Upper lobe of left lung (tissue), 4 donors: ENCODE measurements at regions not wholly inside any gene's neighbourhood (a gene's known extent, or its start where the extent isn't known, plus 50 kb on each side); places are given as distances from the start of the nearest gene placed in this dataset.

ENCODE experiments used
- EP300 ChIP-seq, 4 donors: sonication (generic); formaldehyde crosslinking; IDR thresholded peaks; one replicate each; pipeline ENCODE4 v1.5.1; 2017; ENCODE audit warnings: antibody characterized with exemption in 4 of 4, control low read depth in 2 of 4
- TF ChIP-seq, protein P1 (sequence below), 6 experiments: fragments of 450-650 bp in 4 of 6; fragments of 200-600 bp in 2 of 6; sonication (generic) in 2 of 6; IDR thresholded peaks; one replicate each; pipeline ENCODE4 v1.5.1; 2016 to 2019; ENCODE audit warnings: antibody characterized with exemption in 6 of 6

DNA sequence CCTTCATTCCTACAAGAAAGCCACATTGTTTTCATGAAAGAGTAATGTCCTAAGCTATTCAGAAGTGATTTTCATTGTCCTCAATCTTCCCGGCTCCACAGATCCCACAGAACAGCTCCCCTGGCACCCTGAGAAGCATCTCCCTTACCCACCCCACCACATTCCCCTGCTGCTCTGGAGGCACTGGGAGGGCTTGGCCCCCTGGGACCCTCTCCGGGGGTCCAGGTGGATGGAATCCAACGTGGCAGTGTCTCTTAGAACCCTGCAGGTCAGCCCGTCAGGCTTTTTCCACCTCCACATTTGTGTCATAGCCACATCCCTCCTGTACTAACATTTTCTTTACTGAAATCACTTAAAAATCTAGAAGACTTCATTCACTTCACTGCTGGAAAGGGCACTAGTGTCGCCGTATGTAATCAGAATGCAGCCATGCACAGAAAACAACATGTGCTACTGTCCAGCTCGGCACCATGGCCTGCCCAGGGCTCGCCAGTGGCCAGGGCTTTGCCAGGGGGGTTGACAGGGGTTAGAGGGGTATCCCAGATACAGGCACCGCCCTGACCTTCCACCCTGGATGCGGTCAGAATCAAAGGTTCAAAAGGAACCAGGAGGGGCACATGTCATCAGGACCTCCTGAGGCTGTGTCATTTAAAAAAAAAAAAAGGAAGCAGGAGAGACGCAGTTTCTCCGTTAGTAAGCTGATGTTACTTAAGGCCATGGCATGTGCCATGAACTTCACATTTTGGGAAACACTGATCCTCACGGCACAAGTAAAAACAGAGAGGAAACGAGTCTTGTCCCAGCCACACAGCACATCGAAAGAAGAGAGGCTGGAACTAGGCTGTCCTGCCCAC is 106.3 kb downstream of the LSM3 start:
- TF ChIP-seq, protein P1, sequence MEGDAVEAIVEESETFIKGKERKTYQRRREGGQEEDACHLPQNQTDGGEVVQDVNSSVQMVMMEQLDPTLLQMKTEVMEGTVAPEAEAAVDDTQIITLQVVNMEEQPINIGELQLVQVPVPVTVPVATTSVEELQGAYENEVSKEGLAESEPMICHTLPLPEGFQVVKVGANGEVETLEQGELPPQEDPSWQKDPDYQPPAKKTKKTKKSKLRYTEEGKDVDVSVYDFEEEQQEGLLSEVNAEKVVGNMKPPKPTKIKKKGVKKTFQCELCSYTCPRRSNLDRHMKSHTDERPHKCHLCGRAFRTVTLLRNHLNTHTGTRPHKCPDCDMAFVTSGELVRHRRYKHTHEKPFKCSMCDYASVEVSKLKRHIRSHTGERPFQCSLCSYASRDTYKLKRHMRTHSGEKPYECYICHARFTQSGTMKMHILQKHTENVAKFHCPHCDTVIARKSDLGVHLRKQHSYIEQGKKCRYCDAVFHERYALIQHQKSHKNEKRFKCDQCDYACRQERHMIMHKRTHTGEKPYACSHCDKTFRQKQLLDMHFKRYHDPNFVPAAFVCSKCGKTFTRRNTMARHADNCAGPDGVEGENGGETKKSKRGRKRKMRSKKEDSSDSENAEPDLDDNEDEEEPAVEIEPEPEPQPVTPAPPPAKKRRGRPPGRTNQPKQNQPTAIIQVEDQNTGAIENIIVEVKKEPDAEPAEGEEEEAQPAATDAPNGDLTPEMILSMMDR (IDR thresholded peaks at IDR 0.05), result no peak
- no peak for TF ChIP-seq EP300 (IDR thresholded peaks at IDR 0.05)
